ENCODE measurements at regions not wholly inside any gene's neighbourhood (a gene's known extent, or its start where the extent isn't known, plus 50 kb on each side); places are given as distances from the start of the nearest gene placed in this dataset.
"Not testable (repeated sequence)": the region's sequence is repeated elsewhere in the genome, so short reads cannot be mapped to it uniquely, and the experiment has no call there.

- no peak for DNase-seq
Measured at GRCh38 chr5:142402752-142403318, 78.0 kb upstream of the SPRY4 start.

GRCh38 chr5:142400415-142400814, 75.6 kb upstream of the SPRY4 start:
- DNase-seq: no peak

- no peak for DNase-seq
Measured at GRCh38 chr5:142399891-142400290, 75.1 kb upstream of the SPRY4 start.

GRCh38 chr5:142398730-142399055, 73.9 kb upstream of the SPRY4 start:
- no peak for DNase-seq

GRCh38 chr5:142398011-142398729, 73.3 kb upstream of the SPRY4 start:
- not testable (repeated sequence) for DNase-seq

- DNase-seq: no peak
Measured at GRCh38 chr5:142397178-142397577, 72.4 kb upstream of the SPRY4 start.

GRCh38 chr5:142396436-142397038, 71.7 kb upstream of the SPRY4 start:
- DNase-seq: no peak

- DNase-seq: no peak
Measured at GRCh38 chr5:142395334-142395733, 70.5 kb upstream of the SPRY4 start.

GRCh38 chr5:142391058-142391845, 66.4 kb upstream of the SPRY4 start:
- DNase-seq: no peak

- no peak for DNase-seq
Measured at GRCh38 chr5:142390334-142390733, 65.5 kb upstream of the SPRY4 start.

GRCh38 chr5:142388696-142389095, 63.9 kb upstream of the SPRY4 start:
- DNase-seq: no peak

GRCh38 chr5:142387024-142387682, 62.3 kb upstream of the SPRY4 start:
- DNase-seq: no peak

GRCh38 chr5:142386137-142387023, 61.6 kb upstream of the SPRY4 start:
- no peak for DNase-seq

GRCh38 chr5:142385194-142385593, 60.4 kb upstream of the SPRY4 start:
- no peak for DNase-seq

- no peak for DNase-seq
Measured at GRCh38 chr5:142384014-142384413, 59.2 kb upstream of the SPRY4 start.

- DNase-seq: no peak
Measured at GRCh38 chr5:142382186-142382585, 57.4 kb upstream of the SPRY4 start.

GRCh38 chr5:142378737-142379634, 54.2 kb upstream of the SPRY4 start:
- DNase-seq: no peak

- no peak for DNase-seq
Measured at GRCh38 chr5:142375944-142376411, 51.2 kb upstream of the SPRY4 start.
